ENCODE measurements at regions not wholly inside any gene's neighbourhood (a gene's known extent, or its start where the extent isn't known, plus 50 kb on each side); places are given as distances from the start of the nearest gene placed in this dataset.

- H3K36me3 ChIP-seq (ENCODE audit: control insufficient read depth, insufficient read depth, low read length), result no peaks in the 10 kb centered on the region
- TF ChIP-seq HSF4 (CRISPR knock-in tag; IDR thresholded peaks at IDR 0.05; ENCODE audit: borderline replicate concordance), result no peak
- TF ChIP-seq ATF4 (CRISPR knock-in tag; IDR thresholded peaks at IDR 0.05), result no peak
- no peak for TF ChIP-seq EP400 (IDR thresholded peaks at IDR 0.05)
- TF ChIP-seq DLX4 (CRISPR knock-in tag; IDR thresholded peaks at IDR 0.05), result no peak
- no peak for TF ChIP-seq THAP12 (CRISPR knock-in tag; IDR thresholded peaks at IDR 0.05)
- TF ChIP-seq SMAD4 (CRISPR knock-in tag; conservative IDR thresholded peaks at IDR 0.05), result no peak
- TF ChIP-seq HMGN3 (IDR thresholded peaks at IDR 0.05; ENCODE audit: borderline replicate concordance, extremely low read depth, insufficient read length, low read depth, low read length), result no peak
- TF ChIP-seq ZNF699 (CRISPR knock-in tag; IDR thresholded peaks at IDR 0.05; ENCODE audit: insufficient replicate concordance), result no peak
- no peak for TF ChIP-seq PPARD (CRISPR knock-in tag; IDR thresholded peaks at IDR 0.05)
- TF ChIP-seq ZNF134 (CRISPR knock-in tag; conservative IDR thresholded peaks at IDR 0.05), result no peak
- TF ChIP-seq ZNF695 (CRISPR knock-in tag; IDR thresholded peaks at IDR 0.05), result no peak
- TF ChIP-seq HDAC3 (IDR thresholded peaks at IDR 0.05; ENCODE audit: borderline replicate concordance, partially characterized antibody), result no peak
- no peak for TF ChIP-seq ZNF12 (CRISPR knock-in tag; IDR thresholded peaks at IDR 0.05)
- TF ChIP-seq ZNF232 (CRISPR knock-in tag; IDR thresholded peaks at IDR 0.05), result no peak
- no peak for TF ChIP-seq NRF1 (conservative IDR thresholded peaks at IDR 0.05 in 1 of 2, IDR thresholded peaks at IDR 0.05 in 1 of 2)
- no peak for TF ChIP-seq PKNOX1 (IDR thresholded peaks at IDR 0.05)
- no peak for TF ChIP-seq ESRRB (CRISPR knock-in tag; IDR thresholded peaks at IDR 0.05; ENCODE audit: borderline replicate concordance)
- H3K9me1 ChIP-seq (ENCODE audit: control insufficient read depth, insufficient read depth, low read length), result no peaks in the 10 kb centered on the region
- no peaks in the 10 kb centered on the region for H4K20me1 ChIP-seq (replicated peaks; ENCODE audit: control insufficient read depth, insufficient read depth, low read length)
- no peaks in the 10 kb centered on the region for H3K79me2 ChIP-seq (ENCODE audit: control insufficient read depth, insufficient read depth, low read length)
- H3K4me3 ChIP-seq, result no peak overlapping the region
- H3K9me3 ChIP-seq (replicated peaks; ENCODE audit: control insufficient read depth, insufficient read depth, low read depth, low read length), result no peaks in the 10 kb centered on the region
- no peak overlapping the region for H3K27ac ChIP-seq (ENCODE audit: extremely low read depth, low read depth, low read length)
- no peak overlapping the region for H3K9ac ChIP-seq (ENCODE audit: insufficient read depth in 1 of 2, low read depth in 2 of 2, low read length in 2 of 2)
- DNase-seq (ENCODE audit: extremely low read depth in 1 of 4, low spot score in 3 of 4) (no peak), ATAC-seq (no peak), FAIRE-seq (no peak)
- intact Hi-C loops (cut with micrococcal nuclease), result no loop called here
- in situ Hi-C loops (cut with MboI), result no loop called here
- whole genome bisulfite sequencing (ENCODE audit: insufficient coverage, low coverage, missing lambda C conversion rate), result 0% methylated on average over 1 of the region's 1 CpG
- ChIA-PET POLR2A (no interaction called here), CTCF (ENCODE audit: low intra/inter-chr PET ratio) (no interaction called here)
- no peak overlapping the region for H3K4me2 ChIP-seq (ENCODE audit: insufficient read depth, low read length)
- no TSS peak for BruUV-seq (replicated peaks)
- no peak overlapping the region for H2AFZ ChIP-seq (ENCODE audit: low read depth, low read length)
- H3K4me1 ChIP-seq (replicated peaks in 1 of 2; ENCODE audit: control insufficient read depth in 2 of 2, insufficient read depth in 2 of 2, low read length in 2 of 2), result no peaks in the 10 kb centered on the region
- H3K27me3 ChIP-seq (ENCODE audit: control insufficient read depth in 2 of 2, insufficient read depth in 2 of 2, low read length in 2 of 2), result no peaks in the 10 kb centered on the region
These were observed 197.6 kb upstream of the SPANXN4 start for GRCh38 chrX:142828129-142828528.

Data from K562 (cell line).